Neural cell (in vitro differentiated cells): ENCODE measurements at regions not wholly inside any gene's neighbourhood (a gene's known extent, or its start where the extent isn't known, plus 50 kb on each side); places are given as distances from the start of the nearest gene placed in this dataset.

Source experiments
- H2AFZ ChIP-seq: fragments of 200-600, 300-800 bp; sonication (generic), shearing (Covaris generic); 2 replicates; pipeline ENCODE4 v1.6.0; 2014; ENCODE audit warnings: low read depth, mild to moderate bottlenecking, antibody characterized with exemption, low read length, moderate library complexity
- H3F3A ChIP-seq: fragments of 200-600 bp; shearing (Covaris generic); 2 replicates; pipeline ENCODE4 v1.6.1; 2016; ENCODE audit warnings: mild to moderate bottlenecking, moderate library complexity, mixed read lengths, antibody characterized with exemption, low read length; ENCODE audit not compliant: insufficient read depth, poor library complexity, severe bottlenecking
- H3K27ac ChIP-seq: fragments of 200-600, 300-800 bp; sonication (generic), shearing (Covaris generic); 2 replicates; pipeline ENCODE4 v1.5.1; 2014; ENCODE audit warnings: mild to moderate bottlenecking, low read length, moderate library complexity
- H3K27me3 ChIP-seq: fragments of 300-800, 200-600 bp; sonication (generic), shearing (Covaris generic); 2 replicates; pipeline ENCODE4 v1.6.0; 2014; ENCODE audit warnings: mild to moderate bottlenecking, low read depth, low read length, moderate library complexity; ENCODE audit not compliant: insufficient read depth
- H3K36me3 ChIP-seq: fragments of 300-800, 200-600 bp; sonication (generic), shearing (Covaris generic); 2 replicates; pipeline ENCODE4 v1.5.1; 2014; ENCODE audit warnings: mild to moderate bottlenecking, antibody characterized with exemption, low read length, moderate library complexity; ENCODE audit not compliant: insufficient read depth
- H3K4me2 ChIP-seq: fragments of 300-800, 200-600 bp; sonication (generic), shearing (Covaris generic); 2 replicates; pipeline ENCODE4 v1.6.0; 2014; ENCODE audit warnings: mild to moderate bottlenecking, low read length
- H3K4me3 ChIP-seq: fragments of 300-800, 200-600 bp; sonication (generic), shearing (Covaris generic); 2 replicates; pipeline ENCODE4 v1.5.1; 2014; ENCODE audit warnings: mild to moderate bottlenecking, low read length, moderate library complexity
- H3K79me2 ChIP-seq: fragments of 200-600 bp; shearing (Covaris generic); replicated peaks from 2 replicates; pipeline ENCODE4 v1.6.0; 2014; ENCODE audit warnings: mild to moderate bottlenecking, low read length, moderate library complexity; ENCODE audit not compliant: insufficient read depth
- H3K9ac ChIP-seq: fragments of 300-800, 200-600 bp; sonication (generic), shearing (Covaris generic); 2 replicates; pipeline ENCODE4 v1.6.1; 2016; ENCODE audit warnings: mild to moderate bottlenecking, low read length, mixed read lengths
- H3K9me2 ChIP-seq: fragments of 200-600 bp; shearing (Covaris generic); 2 replicates; pipeline ENCODE4 v1.6.1; 2016; ENCODE audit warnings: mild to moderate bottlenecking, low read length, mixed read lengths; ENCODE audit not compliant: insufficient read depth
- H3K9me3 ChIP-seq: fragments of 200-600, 300-800 bp; sonication (generic), shearing (Covaris generic); 2 replicates; pipeline ENCODE4 v1.6.1; 2016; ENCODE audit warnings: mild to moderate bottlenecking, mixed run types, low read length, moderate library complexity, mixed read lengths
- H4K20me1 ChIP-seq: fragments of 200-600 bp; shearing (Covaris generic); 2 replicates; pipeline ENCODE4 v1.6.1; 2016; ENCODE audit warnings: mild to moderate bottlenecking, mixed run types; ENCODE audit not compliant: insufficient read depth
- EP300 ChIP-seq: fragments of 450-650 bp; conservative IDR thresholded peaks from 2 replicates; pipeline ENCODE4 v1.6.1; 2014; ENCODE audit warnings: antibody characterized with exemption, mild to moderate bottlenecking, moderate library complexity; ENCODE audit not compliant: poor library complexity, severe bottlenecking
- EZH2 ChIP-seq: fragments of 200-600, 300-800 bp; shearing (Covaris generic), sonication (generic); IDR thresholded peaks from 2 replicates; pipeline ENCODE4 v1.6.1; 2014; ENCODE audit warnings: antibody characterized with exemption, low read length, borderline replicate concordance, mild to moderate bottlenecking; ENCODE audit not compliant: insufficient read depth, poor library complexity, severe bottlenecking
- MXI1 ChIP-seq: fragments of 450-650 bp; conservative IDR thresholded peaks from 2 replicates; pipeline ENCODE4 v1.6.1; 2014; ENCODE audit warnings: antibody characterized with exemption, mild to moderate bottlenecking; ENCODE audit not compliant: poor library complexity, severe bottlenecking
- POLR2AphosphoS5 ChIP-seq: IDR thresholded peaks from 2 replicates; pipeline ENCODE4 v1.6.1; 2012
- RAD21 ChIP-seq: fragments of 450-650 bp; conservative IDR thresholded peaks from 2 replicates; pipeline ENCODE4 v1.6.1; 2014; ENCODE audit warnings: antibody characterized with exemption, mild to moderate bottlenecking, moderate library complexity
- SMC3 ChIP-seq: fragments of 450-650 bp; conservative IDR thresholded peaks from 2 replicates; pipeline ENCODE4 v1.6.1; 2014; ENCODE audit warnings: antibody characterized with exemption, mild to moderate bottlenecking, moderate library complexity; ENCODE audit not compliant: poor library complexity
- TAF1 ChIP-seq: IDR thresholded peaks from 2 replicates; pipeline ENCODE4 v1.6.1; 2012; ENCODE audit warnings: low read depth
- TF ChIP-seq, protein P1 (sequence below): fragments of 450-650 bp; IDR thresholded peaks from 2 replicates; pipeline ENCODE4 v1.5.1; 2014; ENCODE audit warnings: antibody characterized with exemption, mild to moderate bottlenecking, moderate library complexity; ENCODE audit not compliant: poor library complexity, severe bottlenecking
- TF ChIP-seq, protein P2 (sequence below): IDR thresholded peaks from 2 replicates; pipeline ENCODE4 v1.6.1; 2012; ENCODE audit warnings: borderline replicate concordance

DNA sequence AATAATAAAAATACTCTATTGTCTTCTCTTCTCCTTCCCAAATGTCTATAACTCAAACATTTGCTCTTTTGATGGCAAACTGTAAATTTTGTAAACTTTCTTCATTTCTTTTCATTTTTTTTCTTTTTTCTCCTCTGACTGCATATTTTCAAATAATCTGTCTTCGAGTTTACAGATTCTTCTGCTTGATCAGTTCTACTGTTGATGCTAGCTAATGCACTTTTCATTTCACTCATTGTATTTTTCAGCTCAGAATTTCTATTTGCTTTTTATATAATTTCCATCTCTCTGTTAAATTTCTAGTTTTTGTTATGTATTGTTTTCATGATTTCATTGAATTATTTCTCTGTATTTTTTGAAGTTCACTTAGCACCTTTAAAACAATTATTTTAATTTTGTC lies 646.8 kb upstream of the INTU start:
- Histone ChIP-seq H3K4me3 (no peak overlapping the region), H3F3A (no peaks in the 10 kb centered on the region), H3K9ac (no peak overlapping the region), H3K4me2 (no peak overlapping the region), H3K27me3 (no peaks in the 10 kb centered on the region), H4K20me1 (no peaks in the 10 kb centered on the region), H3K9me3 (no peaks in the 10 kb centered on the region), H3K27ac (no peak overlapping the region), H3K9me2 (no peaks in the 10 kb centered on the region), H2AFZ (no peak overlapping the region), H3K79me2 (no peaks in the 10 kb centered on the region), H3K36me3 (no peaks in the 10 kb centered on the region)
- no peak for TF ChIP-seq EZH2
- no peak for TF ChIP-seq EP300
- TF ChIP-seq, protein P1, sequence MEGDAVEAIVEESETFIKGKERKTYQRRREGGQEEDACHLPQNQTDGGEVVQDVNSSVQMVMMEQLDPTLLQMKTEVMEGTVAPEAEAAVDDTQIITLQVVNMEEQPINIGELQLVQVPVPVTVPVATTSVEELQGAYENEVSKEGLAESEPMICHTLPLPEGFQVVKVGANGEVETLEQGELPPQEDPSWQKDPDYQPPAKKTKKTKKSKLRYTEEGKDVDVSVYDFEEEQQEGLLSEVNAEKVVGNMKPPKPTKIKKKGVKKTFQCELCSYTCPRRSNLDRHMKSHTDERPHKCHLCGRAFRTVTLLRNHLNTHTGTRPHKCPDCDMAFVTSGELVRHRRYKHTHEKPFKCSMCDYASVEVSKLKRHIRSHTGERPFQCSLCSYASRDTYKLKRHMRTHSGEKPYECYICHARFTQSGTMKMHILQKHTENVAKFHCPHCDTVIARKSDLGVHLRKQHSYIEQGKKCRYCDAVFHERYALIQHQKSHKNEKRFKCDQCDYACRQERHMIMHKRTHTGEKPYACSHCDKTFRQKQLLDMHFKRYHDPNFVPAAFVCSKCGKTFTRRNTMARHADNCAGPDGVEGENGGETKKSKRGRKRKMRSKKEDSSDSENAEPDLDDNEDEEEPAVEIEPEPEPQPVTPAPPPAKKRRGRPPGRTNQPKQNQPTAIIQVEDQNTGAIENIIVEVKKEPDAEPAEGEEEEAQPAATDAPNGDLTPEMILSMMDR, result no peak
- no peak for TF ChIP-seq MXI1
- no peak for TF ChIP-seq SMC3
- no peak for TF ChIP-seq RAD21
- TF ChIP-seq POLR2AphosphoS5, result no peak
- TF ChIP-seq TAF1, result no peak
- TF ChIP-seq, protein P2, sequence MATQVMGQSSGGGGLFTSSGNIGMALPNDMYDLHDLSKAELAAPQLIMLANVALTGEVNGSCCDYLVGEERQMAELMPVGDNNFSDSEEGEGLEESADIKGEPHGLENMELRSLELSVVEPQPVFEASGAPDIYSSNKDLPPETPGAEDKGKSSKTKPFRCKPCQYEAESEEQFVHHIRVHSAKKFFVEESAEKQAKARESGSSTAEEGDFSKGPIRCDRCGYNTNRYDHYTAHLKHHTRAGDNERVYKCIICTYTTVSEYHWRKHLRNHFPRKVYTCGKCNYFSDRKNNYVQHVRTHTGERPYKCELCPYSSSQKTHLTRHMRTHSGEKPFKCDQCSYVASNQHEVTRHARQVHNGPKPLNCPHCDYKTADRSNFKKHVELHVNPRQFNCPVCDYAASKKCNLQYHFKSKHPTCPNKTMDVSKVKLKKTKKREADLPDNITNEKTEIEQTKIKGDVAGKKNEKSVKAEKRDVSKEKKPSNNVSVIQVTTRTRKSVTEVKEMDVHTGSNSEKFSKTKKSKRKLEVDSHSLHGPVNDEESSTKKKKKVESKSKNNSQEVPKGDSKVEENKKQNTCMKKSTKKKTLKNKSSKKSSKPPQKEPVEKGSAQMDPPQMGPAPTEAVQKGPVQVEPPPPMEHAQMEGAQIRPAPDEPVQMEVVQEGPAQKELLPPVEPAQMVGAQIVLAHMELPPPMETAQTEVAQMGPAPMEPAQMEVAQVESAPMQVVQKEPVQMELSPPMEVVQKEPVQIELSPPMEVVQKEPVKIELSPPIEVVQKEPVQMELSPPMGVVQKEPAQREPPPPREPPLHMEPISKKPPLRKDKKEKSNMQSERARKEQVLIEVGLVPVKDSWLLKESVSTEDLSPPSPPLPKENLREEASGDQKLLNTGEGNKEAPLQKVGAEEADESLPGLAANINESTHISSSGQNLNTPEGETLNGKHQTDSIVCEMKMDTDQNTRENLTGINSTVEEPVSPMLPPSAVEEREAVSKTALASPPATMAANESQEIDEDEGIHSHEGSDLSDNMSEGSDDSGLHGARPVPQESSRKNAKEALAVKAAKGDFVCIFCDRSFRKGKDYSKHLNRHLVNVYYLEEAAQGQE, result no peak

DNA sequence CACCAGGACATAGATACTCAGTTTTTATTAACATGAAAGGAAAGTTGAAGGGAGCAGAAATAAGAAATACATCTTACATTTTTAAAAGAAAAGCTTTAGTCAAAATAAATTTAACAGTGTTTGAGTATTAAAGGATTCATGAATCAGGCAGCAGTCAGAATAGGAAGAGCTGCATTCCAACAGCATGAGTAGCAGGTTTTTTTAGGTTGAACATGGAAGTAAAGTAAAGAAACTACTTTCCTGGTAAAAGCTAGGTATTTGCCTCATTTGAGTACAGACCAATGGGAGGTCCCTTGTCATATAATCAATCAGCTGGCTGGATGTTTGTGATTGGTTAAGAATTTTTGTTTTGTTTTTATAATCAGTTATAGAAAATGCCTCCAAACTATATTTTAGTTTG lies 645.9 kb upstream of the INTU start:
- H3K9ac ChIP-seq, result no peak overlapping the region
- H3F3A ChIP-seq, result no peaks in the 10 kb centered on the region
- no peaks in the 10 kb centered on the region for H3K36me3 ChIP-seq
- H2AFZ ChIP-seq, result no peak overlapping the region
- H3K9me2 ChIP-seq, result no peaks in the 10 kb centered on the region
- H3K27me3 ChIP-seq, result no peaks in the 10 kb centered on the region
- H3K79me2 ChIP-seq, result no peaks in the 10 kb centered on the region
- H3K4me3 ChIP-seq, result no peak overlapping the region
- H4K20me1 ChIP-seq, result no peaks in the 10 kb centered on the region
- no peak overlapping the region for H3K4me2 ChIP-seq
- TF ChIP-seq POLR2AphosphoS5, result no peak
- H3K27ac ChIP-seq, result no peak overlapping the region
- no peaks in the 10 kb centered on the region for H3K9me3 ChIP-seq

DNA sequence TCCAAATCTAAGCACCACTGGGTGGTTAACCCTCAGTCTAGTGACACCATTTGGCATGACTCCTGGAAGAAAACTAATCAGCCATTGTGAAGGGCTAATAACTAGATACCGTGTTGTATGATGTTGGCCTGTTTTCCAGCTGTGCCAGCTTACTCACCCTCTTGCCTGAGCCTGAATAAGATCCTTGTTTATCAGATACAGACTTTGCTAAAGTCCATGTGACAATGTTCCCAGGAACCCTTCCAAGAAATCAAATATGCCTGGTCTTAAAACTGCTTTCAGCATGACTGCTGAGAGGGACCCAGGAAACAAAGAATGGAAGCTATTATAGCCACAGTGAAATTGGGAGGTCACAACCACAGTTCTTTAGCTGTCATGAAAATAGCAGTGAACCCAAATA lies 640.8 kb upstream of the INTU start:
- no peak overlapping the region for H2AFZ ChIP-seq
- H3F3A ChIP-seq, result no peaks in the 10 kb centered on the region
- H3K4me2 ChIP-seq, result no peak overlapping the region
- H4K20me1 ChIP-seq, result no peaks in the 10 kb centered on the region
- no peaks in the 10 kb centered on the region for H3K9me3 ChIP-seq
- H3K79me2 ChIP-seq, result no peaks in the 10 kb centered on the region
- H3K36me3 ChIP-seq, result no peaks in the 10 kb centered on the region
- H3K9ac ChIP-seq, result no peak overlapping the region
- no peak overlapping the region for H3K4me3 ChIP-seq
- no peaks in the 10 kb centered on the region for H3K27me3 ChIP-seq
- no peaks in the 10 kb centered on the region for H3K9me2 ChIP-seq
- no peak for TF ChIP-seq POLR2AphosphoS5
- TF ChIP-seq EZH2, result no peak
- no peak for TF ChIP-seq MXI1
- TF ChIP-seq, protein P2, result no peak
- no peak for TF ChIP-seq RAD21
- TF ChIP-seq, protein P1, result no peak
- TF ChIP-seq EP300, result no peak
- TF ChIP-seq SMC3, result no peak
- TF ChIP-seq TAF1, result no peak
- H3K27ac ChIP-seq, result no peak overlapping the region
